ENCODE measurements at regions not wholly inside any gene's neighbourhood (a gene's known extent, or its start where the extent isn't known, plus 50 kb on each side); places are given as distances from the start of the nearest gene placed in this dataset.

- TF ChIP-seq CREB1 (IDR thresholded peaks at IDR 0.05) (no peak), CTCF (IDR thresholded peaks at IDR 0.05; ENCODE audit: control extremely low read depth in 1 of 3, insufficient read depth in 1 of 3, low read depth in 1 of 3, low read length in 3 of 3) (no peak), HDAC6 (IDR thresholded peaks at IDR 0.05; ENCODE audit: low read depth, low read length) (no peak), MAX (IDR thresholded peaks at IDR 0.05) (no peak), EZH2 (IDR thresholded peaks at IDR 0.05; ENCODE audit: low read depth, low read length, severe bottlenecking) (no peak), POLR2AphosphoS5 (IDR thresholded peaks at IDR 0.05; ENCODE audit: low read depth, low read length) (no peak), POLR2A (IDR thresholded peaks at IDR 0.05; ENCODE audit: control extremely low read depth in 1 of 2, low read depth in 2 of 2, low read length in 2 of 2) (no peak), CHD1 (IDR thresholded peaks at IDR 0.05; ENCODE audit: low read depth, low read length) (no peak), RFX5 (IDR thresholded peaks at IDR 0.05; ENCODE audit: borderline replicate concordance, low read depth, low read length) (no peak), CEBPB (IDR thresholded peaks at IDR 0.05; ENCODE audit: low read depth, low read length) (no peak), BCL11A (IDR thresholded peaks at IDR 0.05; ENCODE audit: low read depth in 2 of 2, low read length in 2 of 2) (no peak), KDM1A (IDR thresholded peaks at IDR 0.05; ENCODE audit: borderline replicate concordance, low read length) (no peak)
- TF ChIP-seq, protein P1, sequence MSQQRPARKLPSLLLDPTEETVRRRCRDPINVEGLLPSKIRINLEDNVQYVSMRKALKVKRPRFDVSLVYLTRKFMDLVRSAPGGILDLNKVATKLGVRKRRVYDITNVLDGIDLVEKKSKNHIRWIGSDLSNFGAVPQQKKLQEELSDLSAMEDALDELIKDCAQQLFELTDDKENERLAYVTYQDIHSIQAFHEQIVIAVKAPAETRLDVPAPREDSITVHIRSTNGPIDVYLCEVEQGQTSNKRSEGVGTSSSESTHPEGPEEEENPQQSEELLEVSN (IDR thresholded peaks at IDR 0.05), result no peak
Observed at GRCh38 chr11:81397316-81397715, 1336.3 kb downstream of the FAM181B start.

Data from H1 (cell line).